NCI-H1436 (cell line): ENCODE measurements at regions not wholly inside any gene's neighbourhood (a gene's known extent, or its start where the extent isn't known, plus 50 kb on each side); places are given as distances from the start of the nearest gene placed in this dataset.
"Not testable (repeated sequence)": the region's sequence is repeated elsewhere in the genome, so short reads cannot be mapped to it uniquely, and the experiment has no call there.

ENCODE experiments used
- DNase-seq: peaks from one replicate; lab custom pipeline; 2025; lab: John Stamatoyannopoulos, UW

- DNase-seq = no peak
These were observed 900.0 kb upstream of the GOT2 start for GRCh38 chr16:59634004-59634579.

GRCh38 chr16:59632276-59632855 lies 898.2 kb upstream of the GOT2 start:
- DNase-seq = no peak

- not testable (repeated sequence) for DNase-seq
These were observed 890.3 kb upstream of the GOT2 start for GRCh38 chr16:59624381-59624780.

GRCh38 chr16:59614466-59615240 lies 880.5 kb upstream of the GOT2 start:
- DNase-seq = no peak

GRCh38 chr16:59612910-59613620 lies 878.9 kb upstream of the GOT2 start:
- DNase-seq = not testable (repeated sequence)

GRCh38 chr16:59612094-59612493 lies 878.0 kb upstream of the GOT2 start:
- DNase-seq = no peak

GRCh38 chr16:59611556-59611955 lies 877.4 kb upstream of the GOT2 start:
- DNase-seq = no peak

- DNase-seq = no peak
These were observed 871.6 kb upstream of the GOT2 start for GRCh38 chr16:59605706-59606105.

- DNase-seq = no peak
These were observed 870.2 kb upstream of the GOT2 start for GRCh38 chr16:59604354-59604753.

- DNase-seq = no peak
These were observed 867.3 kb upstream of the GOT2 start for GRCh38 chr16:59601452-59601851.

- DNase-seq = no peak
These were observed 863.2 kb upstream of the GOT2 start for GRCh38 chr16:59597269-59597668.

GRCh38 chr16:59596693-59597092 lies 862.6 kb upstream of the GOT2 start:
- DNase-seq = no peak

GRCh38 chr16:59593194-59593661 lies 859.1 kb upstream of the GOT2 start:
- DNase-seq = no peak

- no peak for DNase-seq
These were observed 857.4 kb upstream of the GOT2 start for GRCh38 chr16:59591480-59591879.

- DNase-seq = no peak
These were observed 856.7 kb upstream of the GOT2 start for GRCh38 chr16:59590845-59591244.

- no peak for DNase-seq
These were observed 852.2 kb upstream of the GOT2 start for GRCh38 chr16:59586331-59586730.

- DNase-seq = no peak
These were observed 840.2 kb upstream of the GOT2 start for GRCh38 chr16:59574296-59574695.

- no peak for DNase-seq
These were observed 839.6 kb upstream of the GOT2 start for GRCh38 chr16:59573528-59574271.

- no peak for DNase-seq
These were observed 833.4 kb upstream of the GOT2 start for GRCh38 chr16:59567496-59567895.

GRCh38 chr16:59566446-59566845 lies 832.3 kb upstream of the GOT2 start:
- no peak for DNase-seq

GRCh38 chr16:59558679-59559078 lies 824.6 kb upstream of the GOT2 start:
- DNase-seq = no peak

- no peak for DNase-seq
These were observed 818.0 kb upstream of the GOT2 start for GRCh38 chr16:59552164-59552563.
